Epithelial cell of esophagus (primary cell): ENCODE measurements at regions not wholly inside any gene's neighbourhood (a gene's known extent, or its start where the extent isn't known, plus 50 kb on each side); places are given as distances from the start of the nearest gene placed in this dataset.

Experiments used
- DNase-seq: peaks from one replicate; pipeline ENCODE4 v3.0.0; 2010; ENCODE audit warnings: low read depth
- H3K4me3 ChIP-seq: 2 replicates; pipeline ENCODE4 v1.5.1; 2011; ENCODE audit warnings: mild to moderate bottlenecking, low read length, control low read depth
- CTCF ChIP-seq: IDR thresholded peaks from 2 replicates; pipeline ENCODE4 v1.5.1; 2011; ENCODE audit warnings: low read depth, mild to moderate bottlenecking, low read length, control low read depth, inconsistent platforms; ENCODE audit not compliant: insufficient read depth; ENCODE audit errors: missing control alignments

GRCh38 chr4:136709897-136710296 is 822.4 kb downstream of the PCDH18 start:
- no peak for TF ChIP-seq CTCF
- DNase-seq: no peak

GRCh38 chr4:136706942-136707341 is 825.4 kb downstream of the PCDH18 start:
- H3K4me3 ChIP-seq: no peak overlapping the region
- DNase-seq: no peak
- TF ChIP-seq CTCF: no peak

More at GRCh38 chr4:136709897-136710296, 822.4 kb downstream of the PCDH18 start:
- H3K4me3 ChIP-seq: no peak overlapping the region

GRCh38 chr4:136699905-136700304 is 832.4 kb downstream of the PCDH18 start:
- TF ChIP-seq CTCF: no peak
- no peak for DNase-seq
- H3K4me3 ChIP-seq: no peak overlapping the region

GRCh38 chr4:136691607-136692006 is 840.7 kb downstream of the PCDH18 start:
- no peak for TF ChIP-seq CTCF
- no peak overlapping the region for H3K4me3 ChIP-seq
- no peak for DNase-seq

GRCh38 chr4:136690360-136690759 is 841.9 kb downstream of the PCDH18 start:
- no peak overlapping the region for H3K4me3 ChIP-seq
- peak; percentile 36 for DNase-seq
- TF ChIP-seq CTCF: no peak

GRCh38 chr4:136687596-136687995 is 844.7 kb downstream of the PCDH18 start:
- H3K4me3 ChIP-seq: no peak overlapping the region
- DNase-seq: no peak
- no peak for TF ChIP-seq CTCF

GRCh38 chr4:136687118-136687517 is 845.2 kb downstream of the PCDH18 start:
- DNase-seq: no peak
- TF ChIP-seq CTCF: no peak
- no peak overlapping the region for H3K4me3 ChIP-seq
